HepG2 (cell line): ENCODE measurements at regions not wholly inside any gene's neighbourhood (a gene's known extent, or its start where the extent isn't known, plus 50 kb on each side); places are given as distances from the start of the nearest gene placed in this dataset.

Experiments used
- ATM ChIP-seq: fragments of 450-650 bp; IDR thresholded peaks from 2 replicates; pipeline ENCODE4 v1.7.1; 2017; ENCODE audit warnings: mild to moderate bottlenecking, borderline replicate concordance
- CCDC6 ChIP-seq: sonication (generic); formaldehyde crosslinking; IDR thresholded peaks from 2 replicates; pipeline ENCODE4 v1.8.1; 2022; ENCODE audit warnings: mild to moderate bottlenecking, missing genetic modification reagents, moderate library complexity
- DMAP1 ChIP-seq: IDR thresholded peaks from 2 replicates; pipeline ENCODE4 v1.6.1; 2016
- GABPB1 ChIP-seq: IDR thresholded peaks from 2 replicates; pipeline ENCODE4 v1.6.1; 2016; ENCODE audit warnings: mild to moderate bottlenecking, missing genetic modification reagents, moderate library complexity, missing compliant biosample characterization
- HDAC6 ChIP-seq: fragments of 200-600 bp; sonication (generic); IDR thresholded peaks from 2 replicates; pipeline ENCODE4 v1.7.0; 2017; ENCODE audit warnings: mild to moderate bottlenecking, antibody characterized with exemption, low read length, low read depth
- HMG20A ChIP-seq: IDR thresholded peaks from 2 replicates; pipeline ENCODE4 v1.6.1; 2016; ENCODE audit warnings: borderline replicate concordance
- HMG20B ChIP-seq: conservative IDR thresholded peaks from 2 replicates; pipeline ENCODE4 v1.6.1; 2016; ENCODE audit warnings: missing genetic modification reagents, missing compliant biosample characterization
- HNF4G ChIP-seq, 2 experiments: sonication (generic) in 1 of 2; formaldehyde crosslinking in 1 of 2; IDR thresholded peaks; 2 replicates each; pipeline versions ENCODE4 v1.4.0 to v1.6.1; 2011 to 2020; ENCODE audit warnings: borderline replicate concordance in 2 of 2, low read depth in 2 of 2, mild to moderate bottlenecking in 2 of 2, low read length in 1 of 2, missing genetic modification reagents in 1 of 2, moderate library complexity in 1 of 2
- ISL2 ChIP-seq: sonication (generic); formaldehyde crosslinking; IDR thresholded peaks from 2 replicates; pipeline ENCODE4 v1.5.0; 2020; ENCODE audit warnings: missing genetic modification reagents
- ISX ChIP-seq: sonication (generic); formaldehyde crosslinking; conservative IDR thresholded peaks from 2 replicates; pipeline ENCODE4 v1.5.0; 2020; ENCODE audit warnings: missing genetic modification reagents
- MED13 ChIP-seq: sonication (generic); formaldehyde crosslinking; IDR thresholded peaks from 2 replicates; pipeline ENCODE4 v1.5.0; 2020; ENCODE audit warnings: missing genetic modification reagents
- NFKBIZ ChIP-seq: IDR thresholded peaks from 2 replicates; pipeline ENCODE4 v1.6.1; 2018; ENCODE audit warnings: missing genetic modification reagents, missing compliant biosample characterization
- NFYC ChIP-seq: IDR thresholded peaks from 2 replicates; pipeline ENCODE4 v1.6.1; 2016; ENCODE audit warnings: missing genetic modification reagents, missing compliant biosample characterization
- NR1H2 ChIP-seq: sonication (generic); formaldehyde crosslinking; IDR thresholded peaks from 2 replicates; pipeline ENCODE4 v1.8.1; 2022; ENCODE audit warnings: low read depth, missing genetic modification reagents, borderline replicate concordance
- PCBP1 ChIP-seq: fragments of 200-400 bp; formaldehyde crosslinking; IDR thresholded peaks from 2 replicates; pipeline ENCODE4 v1.6.1; 2017; ENCODE audit warnings: mild to moderate bottlenecking, low read depth, low read length, borderline replicate concordance
- PCBP2 ChIP-seq: fragments of 200-400 bp; formaldehyde crosslinking; optimal IDR thresholded peaks from 2 replicates; pipeline ENCODE3; 2018; ENCODE audit warnings: low read length, low read depth; ENCODE audit not compliant: poor library complexity, severe bottlenecking
- POLR2G ChIP-seq: fragments of 200-400 bp; formaldehyde crosslinking; IDR thresholded peaks from 2 replicates; pipeline ENCODE4 v1.6.1; 2018; ENCODE audit warnings: mild to moderate bottlenecking, low read depth, low read length, moderate library complexity
- RFXAP ChIP-seq: sonication (generic); formaldehyde crosslinking; IDR thresholded peaks from 2 replicates; pipeline ENCODE4 v1.4.0; 2020; ENCODE audit warnings: missing genetic modification reagents, borderline replicate concordance
- SAFB2 ChIP-seq: sonication (generic); formaldehyde crosslinking; IDR thresholded peaks from 2 replicates; pipeline ENCODE4 v1.5.1; 2020; ENCODE audit warnings: missing genetic modification reagents, low read depth, mild to moderate bottlenecking, borderline replicate concordance
- SUZ12 ChIP-seq: fragments of 150-350 bp; IDR thresholded peaks from 2 replicates; pipeline ENCODE4 v1.6.1; 2014; ENCODE audit warnings: low read depth, low read length
- TCF7L2 ChIP-seq: IDR thresholded peaks from 2 replicates; pipeline ENCODE4 v1.6.1; 2011; ENCODE audit warnings: mild to moderate bottlenecking, low read depth, low read length, moderate library complexity
- TIGD3 ChIP-seq: sonication (generic); formaldehyde crosslinking; IDR thresholded peaks from 2 replicates; pipeline ENCODE4 v1.5.1; 2020; ENCODE audit warnings: mild to moderate bottlenecking, missing genetic modification reagents, borderline replicate concordance
- ZNF136 ChIP-seq: sonication (generic); formaldehyde crosslinking; IDR thresholded peaks from 2 replicates; pipeline ENCODE4 v1.8.1; 2022; ENCODE audit warnings: low read depth, mild to moderate bottlenecking, moderate library complexity, missing genetic modification reagents
- ZNF331 ChIP-seq: sonication (generic); formaldehyde crosslinking; IDR thresholded peaks from 2 replicates; pipeline ENCODE4 v1.4.0; 2020; ENCODE audit warnings: missing genetic modification reagents
- ZNF501 ChIP-seq: sonication (generic); formaldehyde crosslinking; IDR thresholded peaks from 2 replicates; pipeline ENCODE4 v1.5.1; 2020; ENCODE audit warnings: mild to moderate bottlenecking, moderate library complexity, missing genetic modification reagents
- ZNF747 ChIP-seq: sonication (generic); formaldehyde crosslinking; IDR thresholded peaks from 2 replicates; pipeline ENCODE4 v1.8.1; 2023; ENCODE audit warnings: missing genetic modification reagents, mild to moderate bottlenecking, borderline replicate concordance
- ZNF781 ChIP-seq: sonication (generic); formaldehyde crosslinking; IDR thresholded peaks from 2 replicates; pipeline ENCODE4 v1.5.1; 2020; ENCODE audit warnings: borderline replicate concordance, mild to moderate bottlenecking, missing genetic modification reagents; ENCODE audit errors: not compliant biosample characterization
- ZNF839 ChIP-seq: sonication (generic); formaldehyde crosslinking; IDR thresholded peaks from 2 replicates; pipeline ENCODE4 v1.4.0; 2020; ENCODE audit warnings: missing genetic modification reagents, mild to moderate bottlenecking, borderline replicate concordance
- TF ChIP-seq, protein P1 (sequence below): sonication (generic); formaldehyde crosslinking; IDR thresholded peaks from 2 replicates; pipeline ENCODE4 v1.4.0; 2020; ENCODE audit warnings: mild to moderate bottlenecking, missing genetic modification reagents, borderline replicate concordance

- no peak for TF ChIP-seq TIGD3 (CRISPR knock-in tag)
- peak; percentile 54; the same call in 1 of the 2 replicates for TF ChIP-seq HNF4G (IDR thresholded peaks at IDR 0.05; ENCODE audit: borderline replicate concordance, low read depth, low read length)
- TF ChIP-seq HNF4G (CRISPR knock-in tag; IDR thresholded peaks at IDR 0.05; ENCODE audit: borderline replicate concordance, low read depth): no peak
- TF ChIP-seq ATM: no peak
- no peak for TF ChIP-seq MED13 (CRISPR knock-in tag)
- no peak for TF ChIP-seq NFKBIZ (CRISPR knock-in tag)
- no peak for TF ChIP-seq NFYC (CRISPR knock-in tag)
- no peak for TF ChIP-seq PCBP2
- 0 out of 2 replicates have a peak, but pooled peaks have one; percentile 11 for TF ChIP-seq HMG20A (CRISPR knock-in tag)
- TF ChIP-seq POLR2G: no peak
- no peak for TF ChIP-seq GABPB1 (CRISPR knock-in tag)
- TF ChIP-seq ZNF747 (CRISPR knock-in tag): no peak
- TF ChIP-seq, protein P1, sequence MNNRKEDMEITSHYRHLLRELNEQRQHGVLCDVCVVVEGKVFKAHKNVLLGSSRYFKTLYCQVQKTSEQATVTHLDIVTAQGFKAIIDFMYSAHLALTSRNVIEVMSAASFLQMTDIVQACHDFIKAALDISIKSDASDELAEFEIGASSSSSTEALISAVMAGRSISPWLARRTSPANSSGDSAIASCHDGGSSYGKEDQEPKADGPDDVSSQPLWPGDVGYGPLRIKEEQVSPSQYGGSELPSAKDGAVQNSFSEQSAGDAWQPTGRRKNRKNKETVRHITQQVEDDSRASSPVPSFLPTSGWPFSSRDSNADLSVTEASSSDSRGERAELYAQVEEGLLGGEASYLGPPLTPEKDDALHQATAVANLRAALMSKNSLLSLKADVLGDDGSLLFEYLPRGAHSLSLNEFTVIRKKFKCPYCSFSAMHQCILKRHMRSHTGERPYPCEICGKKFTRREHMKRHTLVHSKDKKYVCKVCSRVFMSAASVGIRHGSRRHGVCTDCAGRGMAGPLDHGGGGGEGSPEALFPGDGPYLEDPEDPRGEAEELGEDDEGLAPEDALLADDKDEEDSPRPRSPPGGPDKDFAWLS: no peak
- no peak for TF ChIP-seq HDAC6
- no peak for TF ChIP-seq PCBP1
- TF ChIP-seq ISX (CRISPR knock-in tag): no peak
- no peak for TF ChIP-seq ZNF839 (CRISPR knock-in tag)
- no peak for TF ChIP-seq DMAP1 (CRISPR knock-in tag)
- no peak for TF ChIP-seq SUZ12
- TF ChIP-seq TCF7L2: no peak
- TF ChIP-seq ZNF331 (CRISPR knock-in tag): no peak
- TF ChIP-seq ZNF136 (CRISPR knock-in tag): no peak
- no peak for TF ChIP-seq ZNF501 (CRISPR knock-in tag)
- 0 out of 2 replicates have a peak, but pooled peaks have one; percentile 39 for TF ChIP-seq ISL2 (CRISPR knock-in tag)
- TF ChIP-seq CCDC6 (CRISPR knock-in tag): no peak
- no peak for TF ChIP-seq SAFB2
- TF ChIP-seq HMG20B: no peak
- TF ChIP-seq ZNF781 (CRISPR knock-in tag): no peak
- no peak for TF ChIP-seq NR1H2 (CRISPR knock-in tag)
- no peak for TF ChIP-seq RFXAP
Observed at GRCh38 chr19:46943150-46943946, 76.3 kb upstream of the NPAS1 start (continued).
